PC-9 (cell line): ENCODE measurements at regions not wholly inside any gene's neighbourhood (a gene's known extent, or its start where the extent isn't known, plus 50 kb on each side); places are given as distances from the start of the nearest gene placed in this dataset.

Experiments used
- EZH2 ChIP-seq: fragments of 200-600 bp; sonication (generic); IDR thresholded peaks from 2 replicates; pipeline ENCODE4 v1.8.0; 2017; ENCODE audit warnings: antibody characterized with exemption, low read depth
- TF ChIP-seq, protein P1 (sequence below): fragments of 200-600 bp; sonication (generic); conservative IDR thresholded peaks from 2 replicates; pipeline ENCODE4 v1.6.1; 2017; ENCODE audit warnings: mixed run types, antibody characterized with exemption, mild to moderate bottlenecking, moderate library complexity

- TF ChIP-seq, protein P1, sequence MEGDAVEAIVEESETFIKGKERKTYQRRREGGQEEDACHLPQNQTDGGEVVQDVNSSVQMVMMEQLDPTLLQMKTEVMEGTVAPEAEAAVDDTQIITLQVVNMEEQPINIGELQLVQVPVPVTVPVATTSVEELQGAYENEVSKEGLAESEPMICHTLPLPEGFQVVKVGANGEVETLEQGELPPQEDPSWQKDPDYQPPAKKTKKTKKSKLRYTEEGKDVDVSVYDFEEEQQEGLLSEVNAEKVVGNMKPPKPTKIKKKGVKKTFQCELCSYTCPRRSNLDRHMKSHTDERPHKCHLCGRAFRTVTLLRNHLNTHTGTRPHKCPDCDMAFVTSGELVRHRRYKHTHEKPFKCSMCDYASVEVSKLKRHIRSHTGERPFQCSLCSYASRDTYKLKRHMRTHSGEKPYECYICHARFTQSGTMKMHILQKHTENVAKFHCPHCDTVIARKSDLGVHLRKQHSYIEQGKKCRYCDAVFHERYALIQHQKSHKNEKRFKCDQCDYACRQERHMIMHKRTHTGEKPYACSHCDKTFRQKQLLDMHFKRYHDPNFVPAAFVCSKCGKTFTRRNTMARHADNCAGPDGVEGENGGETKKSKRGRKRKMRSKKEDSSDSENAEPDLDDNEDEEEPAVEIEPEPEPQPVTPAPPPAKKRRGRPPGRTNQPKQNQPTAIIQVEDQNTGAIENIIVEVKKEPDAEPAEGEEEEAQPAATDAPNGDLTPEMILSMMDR, result no peak
- TF ChIP-seq EZH2, result no peak
These were observed 80.7 kb upstream of the NEDD9 start for GRCh38 chr6:11313207-11313606.
